Astrocyte (in vitro differentiated cells and primary cell): ENCODE measurements at regions not wholly inside any gene's neighbourhood (a gene's known extent, or its start where the extent isn't known, plus 50 kb on each side); places are given as distances from the start of the nearest gene placed in this dataset.

Source experiments
- DNase-seq: peaks from one replicate; pipeline ENCODE4 v3.0.0-alpha.2; 2010; ENCODE audit warnings: low read depth
- FAIRE-seq: peaks from 2 replicates; lab custom pipeline; 2011; peaks lifted over from hg19 to GRCh38; lab: Jason Lieb, UNC
- H2AFZ ChIP-seq: 2 replicates; pipeline ENCODE4 v1.6.0; 2012; ENCODE audit warnings: low read depth, low read length, inconsistent platforms
- H3K27ac ChIP-seq: 2 replicates; pipeline ENCODE4 v1.5.1; 2011; ENCODE audit warnings: low read depth, low read length, inconsistent platforms
- H3K27me3 ChIP-seq: 2 replicates; pipeline ENCODE4 v1.6.0; 2011; ENCODE audit warnings: low read length, inconsistent platforms; ENCODE audit not compliant: insufficient read depth
- H3K36me3 ChIP-seq: 2 replicates; pipeline ENCODE4 v1.5.1; 2011; ENCODE audit warnings: low read length, inconsistent platforms; ENCODE audit not compliant: insufficient read depth
- H3K4me1 ChIP-seq: 2 replicates; pipeline ENCODE4 v1.5.1; 2011; ENCODE audit warnings: low read length, inconsistent platforms; ENCODE audit not compliant: insufficient read depth
- H3K4me2 ChIP-seq: 2 replicates; pipeline ENCODE4 v1.6.0; 2012; ENCODE audit warnings: low read length, inconsistent platforms
- H3K4me3 ChIP-seq: 2 replicates; pipeline ENCODE4 v1.5.1; 2011; ENCODE audit warnings: low read depth, mild to moderate bottlenecking, low read length, inconsistent platforms; ENCODE audit not compliant: insufficient read depth
- H3K79me2 ChIP-seq: 2 replicates; pipeline ENCODE4 v1.6.0; 2012; ENCODE audit warnings: mild to moderate bottlenecking, low read length, inconsistent platforms; ENCODE audit not compliant: insufficient read depth
- H3K9ac ChIP-seq: 2 replicates; pipeline ENCODE4 v1.6.0; 2012; ENCODE audit warnings: mild to moderate bottlenecking, low read length, inconsistent platforms
- H3K9me3 ChIP-seq: 2 replicates; pipeline ENCODE4 v1.5.1; 2012; ENCODE audit warnings: low read depth, mild to moderate bottlenecking, low read length, inconsistent platforms; ENCODE audit not compliant: insufficient read depth
- H4K20me1 ChIP-seq: 2 replicates; pipeline ENCODE4 v1.6.0; 2012; ENCODE audit warnings: low read length, inconsistent platforms; ENCODE audit not compliant: insufficient read depth
- H3K27ac Mint-ChIP-seq: one replicate; pipeline ENCODE4 v1.8.0; 2021; ENCODE audit warnings: mild to moderate bottlenecking, mixed read lengths; ENCODE audit not compliant: unreplicated experiment
- H3K27me3 Mint-ChIP-seq: one replicate; pipeline ENCODE4 v1.8.0; 2021; ENCODE audit warnings: low read depth, mixed read lengths; ENCODE audit not compliant: unreplicated experiment
- H3K36me3 Mint-ChIP-seq: one replicate; pipeline ENCODE4 v1.8.0; 2021; ENCODE audit warnings: low read depth, mixed read lengths; ENCODE audit not compliant: unreplicated experiment
- H3K4me1 Mint-ChIP-seq: one replicate; pipeline ENCODE4 v1.8.0; 2021; ENCODE audit warnings: low read depth, mixed read lengths; ENCODE audit not compliant: unreplicated experiment
- H3K4me3 Mint-ChIP-seq: one replicate; pipeline ENCODE4 v1.8.0; 2021; ENCODE audit warnings: mild to moderate bottlenecking, moderate library complexity, mixed read lengths; ENCODE audit not compliant: unreplicated experiment
- H3K9me3 Mint-ChIP-seq: one replicate; pipeline ENCODE4 v1.8.0; 2021; ENCODE audit warnings: mild to moderate bottlenecking, mixed read lengths; ENCODE audit not compliant: unreplicated experiment
- CTCF ChIP-seq: IDR thresholded peaks from 2 replicates; pipeline ENCODE4 v1.5.1; 2011; ENCODE audit warnings: low read depth, mild to moderate bottlenecking, inconsistent platforms, low read length, moderate library complexity; ENCODE audit not compliant: insufficient read depth
- EZH2 ChIP-seq: IDR thresholded peaks from 2 replicates; pipeline ENCODE4 v1.6.1; 2012; ENCODE audit warnings: mild to moderate bottlenecking, low read length, inconsistent platforms; ENCODE audit not compliant: insufficient read depth

- no peaks in the 10 kb centered on the region for H3K9me3 ChIP-seq
- H3K79me2 ChIP-seq: no peaks in the 10 kb centered on the region
- peaks cover 7% of the 10 kb centered on the region for H3K27me3 Mint-ChIP-seq
- no peak overlapping the region for H3K27ac ChIP-seq
- H3K9me3 Mint-ChIP-seq: no peaks in the 10 kb centered on the region
- DNase-seq: no peak
- H2AFZ ChIP-seq: no peak overlapping the region
- H4K20me1 ChIP-seq: no peaks in the 10 kb centered on the region
- no peak overlapping the region for H3K4me3 Mint-ChIP-seq
- no peak overlapping the region for H3K27ac Mint-ChIP-seq
- no peaks in the 10 kb centered on the region for H3K4me1 Mint-ChIP-seq
- TF ChIP-seq CTCF: no peak
- no peak for TF ChIP-seq EZH2
- no peaks in the 10 kb centered on the region for H3K36me3 Mint-ChIP-seq
- H3K27me3 ChIP-seq: peaks cover 3% of the 10 kb centered on the region
- no peak for FAIRE-seq
- H3K4me2 ChIP-seq: no peak overlapping the region
- H3K36me3 ChIP-seq: no peaks in the 10 kb centered on the region
- no peak overlapping the region for H3K9ac ChIP-seq
- no peak overlapping the region for H3K4me3 ChIP-seq
- H3K4me1 ChIP-seq: no peaks in the 10 kb centered on the region
These were observed 346.3 kb upstream of the SLC30A5 start for GRCh38 chr5:68747521-68747920.

DNA sequence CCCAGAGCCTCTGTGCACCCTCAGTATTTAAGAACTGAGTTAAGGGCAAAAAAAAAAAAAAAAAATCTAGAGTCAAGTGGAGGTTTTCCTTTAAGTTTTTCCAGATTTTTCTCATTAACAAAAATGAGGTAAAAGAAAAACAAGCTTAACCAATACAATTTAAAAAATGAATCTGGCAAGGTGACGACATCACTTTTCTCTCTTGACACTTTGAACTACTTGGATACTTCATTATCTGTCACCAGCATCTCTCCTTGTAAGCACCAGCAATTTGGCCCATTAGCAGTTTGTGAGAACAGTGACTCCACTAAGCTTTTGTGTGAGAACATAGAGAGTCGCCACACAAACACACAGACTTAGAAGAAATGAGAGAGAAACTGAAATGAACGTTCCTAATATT, 345.7 kb upstream of the SLC30A5 start:
- Histone ChIP-seq H3K27ac (no peak overlapping the region), H2AFZ (no peak overlapping the region), H3K4me2 (no peak overlapping the region), H3K4me3 (no peak overlapping the region), H3K36me3 (no peaks in the 10 kb centered on the region), H3K9me3 (no peaks in the 10 kb centered on the region), H3K79me2 (no peaks in the 10 kb centered on the region), H4K20me1 (no peaks in the 10 kb centered on the region), H3K9ac (no peak overlapping the region), H3K4me1 (no peaks in the 10 kb centered on the region), H3K27me3 (peaks cover 3% of the 10 kb centered on the region)
- no peak overlapping the region for H3K4me3 Mint-ChIP-seq
- DNase-seq (no peak), FAIRE-seq (no peak)
- H3K27ac Mint-ChIP-seq: no peak overlapping the region
- no peaks in the 10 kb centered on the region for H3K36me3 Mint-ChIP-seq
- H3K27me3 Mint-ChIP-seq: peaks cover 7% of the 10 kb centered on the region
- H3K4me1 Mint-ChIP-seq: no peaks in the 10 kb centered on the region
- TF ChIP-seq CTCF (no peak), EZH2 (no peak)
- no peaks in the 10 kb centered on the region for H3K9me3 Mint-ChIP-seq

- Histone ChIP-seq H3K4me1 (no peaks in the 10 kb centered on the region), H4K20me1 (no peaks in the 10 kb centered on the region), H3K9me3 (no peaks in the 10 kb centered on the region), H3K9ac (no peak overlapping the region), H3K4me2 (no peak overlapping the region), H3K27ac (no peak overlapping the region), H3K4me3 (no peak overlapping the region), H3K27me3 (peaks cover 3% of the 10 kb centered on the region), H2AFZ (no peak overlapping the region), H3K36me3 (no peaks in the 10 kb centered on the region), H3K79me2 (no peaks in the 10 kb centered on the region)
- Mint-ChIP-seq H3K9me3 (no peaks in the 10 kb centered on the region), H3K4me1 (no peaks in the 10 kb centered on the region), H3K4me3 (no peak overlapping the region), H3K27ac (no peak overlapping the region), H3K27me3 (peaks cover 4% of the 10 kb centered on the region), H3K36me3 (no peaks in the 10 kb centered on the region)
- TF ChIP-seq CTCF (no peak), EZH2 (no peak)
- no peak for DNase-seq
- FAIRE-seq: no peak
These were observed 344.7 kb upstream of the SLC30A5 start for GRCh38 chr5:68749077-68749476.
